ENCODE measurements at regions not wholly inside any gene's neighbourhood (a gene's known extent, or its start where the extent isn't known, plus 50 kb on each side); places are given as distances from the start of the nearest gene placed in this dataset.

DNA sequence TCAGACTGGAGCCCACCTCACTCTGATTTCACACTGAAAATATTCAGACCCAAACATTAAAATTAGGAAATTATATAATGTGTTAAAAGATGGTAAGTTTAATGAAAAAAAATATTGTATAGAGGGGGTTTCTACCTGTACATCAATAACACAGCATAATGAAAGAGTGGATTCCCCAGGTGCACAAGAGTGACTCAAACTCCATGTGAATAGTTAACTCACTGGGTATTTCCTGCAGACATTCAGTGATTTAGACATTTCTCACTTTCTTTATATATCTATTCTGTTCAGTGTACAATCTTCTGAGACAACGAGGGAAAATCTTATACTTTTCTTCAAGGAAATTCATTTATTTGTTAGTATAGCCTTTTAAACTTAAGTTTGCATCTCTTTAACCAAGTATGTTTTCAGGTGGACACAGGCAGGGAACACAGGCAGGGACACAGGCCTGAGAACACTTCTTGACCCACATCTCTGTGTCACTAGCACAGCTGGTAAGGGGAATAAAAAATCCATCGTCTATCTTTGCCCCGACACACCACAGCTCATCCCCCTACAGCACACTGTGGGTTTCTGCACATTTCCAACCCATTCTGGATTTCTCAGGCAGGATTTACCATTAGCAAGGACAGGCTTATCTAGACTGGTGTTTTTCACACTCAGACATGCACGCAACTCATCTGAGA lies 525.5 kb upstream of the BOD1L1 start:
- H3K9me3 ChIP-seq (replicated peaks in 1 of 3) = no peaks in the 10 kb centered on the region
- no peak for TF ChIP-seq POLR2A (IDR thresholded peaks at IDR 0.05)
- TF ChIP-seq, protein P1, sequence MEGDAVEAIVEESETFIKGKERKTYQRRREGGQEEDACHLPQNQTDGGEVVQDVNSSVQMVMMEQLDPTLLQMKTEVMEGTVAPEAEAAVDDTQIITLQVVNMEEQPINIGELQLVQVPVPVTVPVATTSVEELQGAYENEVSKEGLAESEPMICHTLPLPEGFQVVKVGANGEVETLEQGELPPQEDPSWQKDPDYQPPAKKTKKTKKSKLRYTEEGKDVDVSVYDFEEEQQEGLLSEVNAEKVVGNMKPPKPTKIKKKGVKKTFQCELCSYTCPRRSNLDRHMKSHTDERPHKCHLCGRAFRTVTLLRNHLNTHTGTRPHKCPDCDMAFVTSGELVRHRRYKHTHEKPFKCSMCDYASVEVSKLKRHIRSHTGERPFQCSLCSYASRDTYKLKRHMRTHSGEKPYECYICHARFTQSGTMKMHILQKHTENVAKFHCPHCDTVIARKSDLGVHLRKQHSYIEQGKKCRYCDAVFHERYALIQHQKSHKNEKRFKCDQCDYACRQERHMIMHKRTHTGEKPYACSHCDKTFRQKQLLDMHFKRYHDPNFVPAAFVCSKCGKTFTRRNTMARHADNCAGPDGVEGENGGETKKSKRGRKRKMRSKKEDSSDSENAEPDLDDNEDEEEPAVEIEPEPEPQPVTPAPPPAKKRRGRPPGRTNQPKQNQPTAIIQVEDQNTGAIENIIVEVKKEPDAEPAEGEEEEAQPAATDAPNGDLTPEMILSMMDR (IDR thresholded peaks at IDR 0.05) = no peak
- H3K27me3 ChIP-seq = no peaks in the 10 kb centered on the region
- WGBS, 4 donors = 80 to 94% (median 88%) methylated on average over 4 of the region's 4 CpGs
- H3K4me1 ChIP-seq (replicated peaks in 1 of 2) = no peaks in the 10 kb centered on the region
- no peaks in the 10 kb centered on the region for H3K36me3 ChIP-seq (replicated peaks in 1 of 2)
- intact Hi-C loops (cut with DNase I) = no loop called here
- DNase-seq = no peak
- H3K27ac ChIP-seq = no peak overlapping the region
- H3K4me3 ChIP-seq = no peak overlapping the region

DNA sequence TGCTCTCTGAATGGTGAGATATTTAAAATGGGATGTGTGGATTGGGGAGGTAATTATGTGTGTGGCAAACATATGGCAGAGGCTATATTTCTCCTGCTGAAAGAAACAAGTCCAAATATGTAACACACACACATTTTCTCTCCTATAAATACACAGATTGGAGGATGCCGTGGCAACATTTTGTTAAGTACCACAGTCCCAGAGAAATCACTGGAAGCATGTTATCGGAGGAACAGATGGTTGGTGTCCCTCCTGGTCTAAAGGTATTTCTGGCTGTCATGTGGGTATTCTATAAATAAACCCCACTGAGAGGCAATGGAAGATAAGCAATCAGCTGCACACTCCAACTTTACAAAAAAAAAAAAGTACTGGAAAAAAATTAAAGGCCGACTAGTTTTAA lies 528.3 kb upstream of the BOD1L1 start:
- H3K4me1 ChIP-seq (replicated peaks in 1 of 2) = no peaks in the 10 kb centered on the region
- no peaks in the 10 kb centered on the region for H3K27me3 ChIP-seq
- 55 to 77% (median 67%) methylated on average over 3 of the region's 3 CpGs for WGBS, 4 donors
- no peak for TF ChIP-seq POLR2A (IDR thresholded peaks at IDR 0.05)
- no peak for DNase-seq
- no peaks in the 10 kb centered on the region for H3K9me3 ChIP-seq (replicated peaks in 1 of 3)
- no peaks in the 10 kb centered on the region for H3K36me3 ChIP-seq (replicated peaks in 1 of 2)
- intact Hi-C loops (cut with DNase I) = no loop called here
- H3K27ac ChIP-seq = no peak overlapping the region
- H3K4me3 ChIP-seq = no peak overlapping the region

DNA sequence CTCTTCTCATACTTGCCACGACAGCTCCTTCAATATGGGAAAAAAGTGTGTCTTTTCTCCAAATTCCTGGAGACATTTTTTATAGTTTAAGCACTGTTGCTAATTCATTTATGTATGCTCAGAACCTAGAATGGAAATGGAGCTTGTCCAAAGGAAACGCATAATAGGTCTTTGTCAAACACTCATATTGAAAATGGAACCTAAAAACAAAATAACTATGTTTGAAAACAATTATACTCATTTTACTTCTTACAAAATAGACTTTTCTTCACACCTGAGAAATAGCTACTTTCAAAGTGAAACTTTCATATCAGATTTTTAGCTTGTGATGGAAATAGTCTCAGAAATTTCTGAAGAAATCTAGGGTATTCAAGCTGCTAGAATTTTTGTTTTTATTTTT lies 529.7 kb upstream of the BOD1L1 start:
- Histone ChIP-seq H3K4me3 (no peak overlapping the region), H3K27me3 (no peaks in the 10 kb centered on the region), H3K27ac (no peak overlapping the region), H3K4me1 (replicated peaks in 1 of 2) (no peaks in the 10 kb centered on the region), H3K9me3 (replicated peaks in 1 of 3) (no peaks in the 10 kb centered on the region), H3K36me3 (replicated peaks in 1 of 2) (no peaks in the 10 kb centered on the region)
- DNase-seq = no peak
- TF ChIP-seq POLR2A (IDR thresholded peaks at IDR 0.05) = no peak
- TF ChIP-seq, protein P1 (IDR thresholded peaks at IDR 0.05) = no peak
- intact Hi-C loops (cut with DNase I) = no loop called here
- WGBS, 4 donors = 74 to 90% (median 89%) methylated on average over 2 of the region's 2 CpGs

DNA sequence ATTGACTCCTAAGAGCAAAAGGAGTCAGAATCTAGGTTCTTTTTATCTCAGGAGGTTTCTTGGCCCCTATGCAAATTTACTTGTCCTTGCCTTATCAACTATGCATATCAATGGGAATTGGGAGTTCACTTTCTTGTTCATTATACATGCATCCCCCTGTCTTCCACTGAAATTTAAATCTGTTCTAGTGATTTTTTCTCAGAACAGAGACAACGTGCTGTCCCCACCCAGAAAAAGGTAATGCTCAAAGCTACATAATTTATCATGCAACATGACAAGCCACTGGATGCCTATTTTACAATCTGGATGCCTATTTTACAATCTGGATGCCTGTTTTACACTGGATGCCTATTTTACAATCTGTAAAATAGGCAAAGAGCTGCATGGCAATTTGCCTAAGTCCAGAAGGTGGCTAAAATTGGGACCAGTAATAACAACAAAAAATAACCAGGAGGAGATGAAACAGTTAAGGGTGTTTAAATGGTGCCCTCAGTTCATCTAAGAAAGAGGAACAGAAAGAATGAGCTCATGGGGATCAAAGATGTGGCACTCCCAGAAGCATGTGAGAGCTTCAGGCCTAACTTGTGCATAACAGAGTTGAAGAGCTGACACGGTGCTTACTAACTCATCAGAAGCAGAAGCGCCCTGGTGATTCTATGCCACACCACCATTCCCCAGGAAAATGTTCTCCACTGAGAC lies 537.8 kb upstream of the BOD1L1 start:
- no peak for TF ChIP-seq POLR2A (IDR thresholded peaks at IDR 0.05)
- TF ChIP-seq, protein P1 (IDR thresholded peaks at IDR 0.05) = no peak
- 36 to 89% (median 77%) methylated on average over 3 of the region's 3 CpGs for WGBS, 4 donors
- Histone ChIP-seq H3K4me1 (replicated peaks in 1 of 2) (peaks cover 0 to 12% of the 10 kb centered on the region in 2 donors), H3K36me3 (replicated peaks in 1 of 2) (no peaks in the 10 kb centered on the region), H3K9me3 (replicated peaks in 1 of 3) (no peaks in the 10 kb centered on the region), H3K27me3 (no peaks in the 10 kb centered on the region), H3K4me3 (no peak overlapping the region), H3K27ac (no peak overlapping the region)
- peak in 3 of 7 donors; percentile 8 to 14 (median 11) for DNase-seq
- intact Hi-C loops (cut with DNase I) = no loop called here

All from adrenal gland (tissue), 9 donors.